ENCODE measurements at regions not wholly inside any gene's neighbourhood (a gene's known extent, or its start where the extent isn't known, plus 50 kb on each side); places are given as distances from the start of the nearest gene placed in this dataset.

DNA sequence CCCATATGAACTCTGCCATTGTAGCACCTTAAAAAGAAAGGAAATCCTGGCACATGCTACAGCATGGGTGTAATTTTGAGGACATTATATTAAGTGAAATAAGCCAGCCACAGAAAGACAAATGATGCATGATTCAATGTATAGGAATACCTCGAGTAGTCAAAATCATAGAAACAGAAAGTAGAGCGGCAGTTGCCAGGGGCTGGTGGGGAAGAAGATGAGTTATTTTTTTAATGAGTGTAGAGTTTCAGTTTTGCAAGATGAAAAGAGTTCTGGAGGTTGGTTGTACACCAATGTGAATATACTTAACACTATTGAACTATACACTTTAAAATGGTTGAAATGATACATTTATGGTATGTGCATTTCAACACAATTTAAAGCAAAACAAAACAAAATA is 133.0 kb downstream of the ZDHHC21 start:
- no peaks in the 10 kb centered on the region for H3K79me2 ChIP-seq (ENCODE audit: insufficient read depth, low read length)
- DNase-seq (ENCODE audit: low read depth, low spot score) (no peak), ATAC-seq (no peak)
- intact Hi-C loops (cut with micrococcal nuclease): loop anchor here (5.0 kb wide), 1 partner anchor 1463 kb away; no protein-coding TSS in a partner anchor
- H3K4me3 ChIP-seq (replicated peaks in 1 of 2; ENCODE audit: low read depth in 1 of 2, low read length in 2 of 2): no peak overlapping the region
- no peak overlapping the region for H3K27ac ChIP-seq (ENCODE audit: low read depth, low read length)
- H3K4me2 ChIP-seq (ENCODE audit: low read length): no peak overlapping the region
- ChIA-PET CTCF (no interaction called here), RAD21 (ENCODE audit: low non-redundant PET in 1 of 2, low total read pairs in 2 of 2, uncharacterized antibody in 2 of 2, unreplicated experiment in 2 of 2) (no interaction called here), POLR2A (no interaction called here)
- H3K9me2 ChIP-seq (ENCODE audit: insufficient read depth): no peaks in the 10 kb centered on the region
- no peaks in the 10 kb centered on the region for H3K36me3 ChIP-seq (ENCODE audit: control insufficient read depth in 1 of 2, insufficient read depth in 2 of 2, low read length in 2 of 2)
- no peaks in the 10 kb centered on the region for H3K9me3 ChIP-seq (ENCODE audit: control insufficient read depth in 1 of 2, insufficient read depth in 1 of 2, low read depth in 1 of 2, low read length in 2 of 2)
- H4K20me1 ChIP-seq (ENCODE audit: insufficient read depth): no peaks in the 10 kb centered on the region
- BruUV-seq (replicated peaks): no TSS peak
- no peaks in the 10 kb centered on the region for H3K4me1 ChIP-seq (ENCODE audit: control insufficient read depth in 1 of 2, insufficient read depth in 2 of 2, low read length in 2 of 2)
- TF ChIP-seq CTCF (IDR thresholded peaks at IDR 0.05 in 2 of 3, conservative IDR thresholded peaks at IDR 0.05 in 1 of 3; ENCODE audit: borderline replicate concordance in 1 of 3, insufficient read depth in 1 of 3, low read depth in 2 of 3, low read length in 2 of 3) (no peak), JUND (IDR thresholded peaks at IDR 0.05) (no peak), MAX (IDR thresholded peaks at IDR 0.05) (no peak), SP1 (IDR thresholded peaks at IDR 0.05; ENCODE audit: low read depth) (no peak), POLR2AphosphoS5 (IDR thresholded peaks at IDR 0.05; ENCODE audit: low read depth, low read length) (no peak), ZNF274 (IDR thresholded peaks at IDR 0.05; ENCODE audit: low read depth, low read length) (no peak), SIN3A (IDR thresholded peaks at IDR 0.05; ENCODE audit: low read depth) (no peak)
- no peaks in the 10 kb centered on the region; the same call in 1 of the 2 replicates for H3K27me3 ChIP-seq (ENCODE audit: insufficient read depth, low read length)
- H3K9ac ChIP-seq (ENCODE audit: low read length): no peak overlapping the region
- no peak overlapping the region for H2AFZ ChIP-seq (ENCODE audit: low read depth, low read length, poor library complexity, severe bottlenecking)

DNA sequence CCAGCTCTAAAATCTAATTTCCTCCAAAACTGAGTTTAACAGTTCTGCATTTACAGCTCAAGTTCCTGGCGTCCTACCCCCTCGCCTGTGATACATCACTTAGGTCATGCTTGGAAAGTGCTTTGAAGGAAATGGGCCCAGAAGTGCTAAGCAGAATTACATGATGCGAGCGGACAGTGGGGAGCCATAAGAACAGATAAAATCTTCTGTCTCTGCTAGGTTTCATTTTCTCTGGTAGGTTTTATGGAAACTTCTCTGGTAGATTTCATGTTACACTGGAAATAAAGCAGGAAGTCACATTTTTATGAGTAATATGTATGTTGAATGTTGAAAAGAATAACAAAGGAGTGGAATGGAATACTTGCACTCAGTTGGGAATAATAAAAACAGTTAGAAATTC is 138.3 kb downstream of the ZDHHC21 start:
- ChIA-PET CTCF (no interaction called here), POLR2A (no interaction called here), RAD21 (ENCODE audit: low non-redundant PET in 1 of 2, low total read pairs in 2 of 2, uncharacterized antibody in 2 of 2, unreplicated experiment in 2 of 2) (no interaction called here)
- H3K4me3 ChIP-seq (replicated peaks in 1 of 2; ENCODE audit: low read depth in 1 of 2, low read length in 2 of 2): no peak overlapping the region
- no peak for DNase-seq (ENCODE audit: low read depth, low spot score)
- ATAC-seq: no peak
- no peaks in the 10 kb centered on the region for H3K9me2 ChIP-seq (ENCODE audit: insufficient read depth)
- no peaks in the 10 kb centered on the region for H3K79me2 ChIP-seq (ENCODE audit: insufficient read depth, low read length)
- no peaks in the 10 kb centered on the region for H4K20me1 ChIP-seq (ENCODE audit: insufficient read depth)
- no peaks in the 10 kb centered on the region for H3K9me3 ChIP-seq (ENCODE audit: control insufficient read depth in 1 of 2, insufficient read depth in 1 of 2, low read depth in 1 of 2, low read length in 2 of 2)
- no peak overlapping the region for H2AFZ ChIP-seq (ENCODE audit: low read depth, low read length, poor library complexity, severe bottlenecking)
- H3K27me3 ChIP-seq (ENCODE audit: insufficient read depth, low read length): no peaks in the 10 kb centered on the region
- no TSS peak for BruUV-seq (replicated peaks)
- no peaks in the 10 kb centered on the region for H3K4me1 ChIP-seq (ENCODE audit: control insufficient read depth in 1 of 2, insufficient read depth in 2 of 2, low read length in 2 of 2)
- TF ChIP-seq SP1 (IDR thresholded peaks at IDR 0.05; ENCODE audit: low read depth) (no peak), EZH2 (IDR thresholded peaks at IDR 0.05) (no peak)
- H3K4me2 ChIP-seq (ENCODE audit: low read length): no peak overlapping the region
- no peak overlapping the region for H3K27ac ChIP-seq (ENCODE audit: low read depth, low read length)
- intact Hi-C loops (cut with micrococcal nuclease): no loop called here
- no peak overlapping the region for H3K9ac ChIP-seq (ENCODE audit: low read length)
- no peaks in the 10 kb centered on the region for H3K36me3 ChIP-seq (ENCODE audit: control insufficient read depth in 1 of 2, insufficient read depth in 2 of 2, low read length in 2 of 2)

Measured in HCT116 (cell line).